Endothelial cell (in vitro differentiated cells): ENCODE measurements at regions not wholly inside any gene's neighbourhood (a gene's known extent, or its start where the extent isn't known, plus 50 kb on each side); places are given as distances from the start of the nearest gene placed in this dataset.

Experiments used
- DNase-seq: peaks from one replicate; pipeline ENCODE4 v3.0.0; 2021; ENCODE audit warnings: low spot score
- H3K27ac Mint-ChIP-seq: one replicate; pipeline ENCODE4 v1.8.0; 2021; ENCODE audit warnings: mixed read lengths, inconsistent platforms; ENCODE audit not compliant: unreplicated experiment
- H3K27me3 Mint-ChIP-seq: one replicate; pipeline ENCODE4 v1.8.0; 2021; ENCODE audit warnings: mild to moderate bottlenecking, moderate library complexity, mixed read lengths, inconsistent platforms; ENCODE audit not compliant: unreplicated experiment
- H3K36me3 Mint-ChIP-seq: one replicate; pipeline ENCODE4 v1.8.0; 2021; ENCODE audit warnings: mild to moderate bottlenecking, low read depth, mixed read lengths, inconsistent platforms; ENCODE audit not compliant: unreplicated experiment
- H3K4me1 Mint-ChIP-seq: one replicate; pipeline ENCODE4 v1.8.0; 2021; ENCODE audit warnings: mild to moderate bottlenecking, mixed read lengths, inconsistent platforms; ENCODE audit not compliant: unreplicated experiment
- H3K4me3 Mint-ChIP-seq: one replicate; pipeline ENCODE4 v1.8.0; 2021; ENCODE audit warnings: mild to moderate bottlenecking, mixed read lengths, inconsistent platforms; ENCODE audit not compliant: unreplicated experiment
- H3K9me3 Mint-ChIP-seq: one replicate; pipeline ENCODE4 v1.8.0; 2021; ENCODE audit warnings: mixed read lengths, inconsistent platforms; ENCODE audit not compliant: unreplicated experiment
- CTCF ChIP-seq: fragments of 200-600 bp; sonication (generic); IDR thresholded peaks from one replicate; pipeline ENCODE4 v1.5.0; 2021; ENCODE audit warnings: antibody characterized with exemption; ENCODE audit not compliant: unreplicated experiment

- no peak for DNase-seq
- no peaks in the 10 kb centered on the region for H3K4me1 Mint-ChIP-seq
- H3K27me3 Mint-ChIP-seq = no peaks in the 10 kb centered on the region
- H3K4me3 Mint-ChIP-seq = no peak overlapping the region
- no peak for TF ChIP-seq CTCF
- H3K36me3 Mint-ChIP-seq = no peaks in the 10 kb centered on the region
- no peak overlapping the region for H3K27ac Mint-ChIP-seq
- H3K9me3 Mint-ChIP-seq = no peaks in the 10 kb centered on the region
Measured at GRCh38 chr4:121228848-121229247, 64.7 kb upstream of the TNIP3 start.

GRCh38 chr4:121227341-121227792, 63.2 kb upstream of the TNIP3 start:
- Mint-ChIP-seq H3K27ac (no peak overlapping the region), H3K9me3 (no peaks in the 10 kb centered on the region)
- peak; percentile 21 for TF ChIP-seq CTCF

GRCh38 chr4:121226362-121226761, 62.2 kb upstream of the TNIP3 start:
- no peak for DNase-seq
- Mint-ChIP-seq H3K27me3 (no peaks in the 10 kb centered on the region), H3K9me3 (no peaks in the 10 kb centered on the region), H3K27ac (no peak overlapping the region), H3K4me1 (no peaks in the 10 kb centered on the region), H3K36me3 (no peaks in the 10 kb centered on the region), H3K4me3 (no peak overlapping the region)
- no peak for TF ChIP-seq CTCF

More at GRCh38 chr4:121227341-121227792, 63.2 kb upstream of the TNIP3 start:
- H3K4me3 Mint-ChIP-seq = no peak overlapping the region
- DNase-seq = no peak
- H3K4me1 Mint-ChIP-seq = no peaks in the 10 kb centered on the region
- no peaks in the 10 kb centered on the region for H3K27me3 Mint-ChIP-seq
- H3K36me3 Mint-ChIP-seq = no peaks in the 10 kb centered on the region

- H3K27ac Mint-ChIP-seq = no peak overlapping the region
- no peaks in the 10 kb centered on the region for H3K4me1 Mint-ChIP-seq
- H3K36me3 Mint-ChIP-seq = no peaks in the 10 kb centered on the region
- no peak for TF ChIP-seq CTCF
- DNase-seq = no peak
- H3K4me3 Mint-ChIP-seq = no peak overlapping the region
- no peaks in the 10 kb centered on the region for H3K9me3 Mint-ChIP-seq
- no peaks in the 10 kb centered on the region for H3K27me3 Mint-ChIP-seq
Measured at GRCh38 chr4:121221608-121222007, 57.5 kb upstream of the TNIP3 start.

- Mint-ChIP-seq H3K27ac (no peak overlapping the region), H3K36me3 (no peaks in the 10 kb centered on the region), H3K9me3 (no peaks in the 10 kb centered on the region), H3K4me3 (no peak overlapping the region), H3K4me1 (no peaks in the 10 kb centered on the region), H3K27me3 (no peaks in the 10 kb centered on the region)
- DNase-seq = no peak
- TF ChIP-seq CTCF = no peak
Measured at GRCh38 chr4:121221201-121221600, 57.1 kb upstream of the TNIP3 start.
